KBM-7 (cell line): ENCODE measurements at regions not wholly inside any gene's neighbourhood (a gene's known extent, or its start where the extent isn't known, plus 50 kb on each side); places are given as distances from the start of the nearest gene placed in this dataset.

Source experiments
- DNase-seq: peaks from one replicate; pipeline ENCODE4 v3.0.0-alpha.2; 2015
- in situ Hi-C: fragments of 300-500 bp; cut with MboI; formaldehyde crosslinking; loops from 2 replicates; pipeline ENCODE4 v1.14.3; 2020; ENCODE audit warnings: low sequenced_read_pairs, low pct_unique_long_range_greater_than_20kb, mixed read lengths

- DNase-seq: no peak
- in situ Hi-C loops: loop anchor here (25.0 kb wide), 1 partner anchor 542 kb away; no protein-coding TSS in a partner anchor
Observed at GRCh38 chr15:98519767-98520550, 128.4 kb upstream of the IGF1R start.

GRCh38 chr15:98522127-98522526 is 126.2 kb upstream of the IGF1R start:
- in situ Hi-C loops: loop anchor here (25.0 kb wide), 1 partner anchor 540 kb away; no protein-coding TSS in a partner anchor

GRCh38 chr15:98523912-98524662 is 124.3 kb upstream of the IGF1R start:
- DNase-seq: no peak
- in situ Hi-C loops: loop anchor here (25.0 kb wide), 1 partner anchor 538 kb away; no protein-coding TSS in a partner anchor

More at GRCh38 chr15:98522127-98522526, 126.2 kb upstream of the IGF1R start:
- DNase-seq: no peak

GRCh38 chr15:98524838-98525660 is 123.3 kb upstream of the IGF1R start:
- in situ Hi-C loops: loop anchor here (25.0 kb wide), 1 partner anchor 537 kb away; no protein-coding TSS in a partner anchor

GRCh38 chr15:98525661-98526001 is 122.7 kb upstream of the IGF1R start:
- DNase-seq: no peak
- in situ Hi-C loops: no loop called here

More at GRCh38 chr15:98524838-98525660, 123.3 kb upstream of the IGF1R start:
- DNase-seq: no peak

- in situ Hi-C loops: no loop called here
- no peak for DNase-seq
Observed at GRCh38 chr15:98526094-98526493, 122.2 kb upstream of the IGF1R start.

- DNase-seq: no peak
- in situ Hi-C loops: no loop called here
Observed at GRCh38 chr15:98528046-98528725, 120.2 kb upstream of the IGF1R start.

- no peak for DNase-seq
- in situ Hi-C loops: no loop called here
Observed at GRCh38 chr15:98529205-98530145, 118.9 kb upstream of the IGF1R start.

- DNase-seq: no peak
- in situ Hi-C loops: no loop called here
Observed at GRCh38 chr15:98530570-98530969, 117.8 kb upstream of the IGF1R start.

- in situ Hi-C loops: no loop called here
- no peak for DNase-seq
Observed at GRCh38 chr15:98532063-98532462, 116.3 kb upstream of the IGF1R start.

GRCh38 chr15:98536976-98537375 is 111.4 kb upstream of the IGF1R start:
- no peak for DNase-seq
- in situ Hi-C loops: no loop called here

- no peak for DNase-seq
- in situ Hi-C loops: no loop called here
Observed at GRCh38 chr15:98537516-98538060, 110.8 kb upstream of the IGF1R start.

GRCh38 chr15:98541519-98541918 is 106.8 kb upstream of the IGF1R start:
- no peak for DNase-seq
- in situ Hi-C loops: no loop called here

GRCh38 chr15:98543237-98543636 is 105.1 kb upstream of the IGF1R start:
- DNase-seq: no peak
- in situ Hi-C loops: no loop called here

GRCh38 chr15:98546329-98546728 is 102.0 kb upstream of the IGF1R start:
- in situ Hi-C loops: no loop called here
- DNase-seq: no peak

- no peak for DNase-seq
Observed at GRCh38 chr15:98547275-98547674, 101.1 kb upstream of the IGF1R start.

GRCh38 chr15:98547741-98548138 is 100.6 kb upstream of the IGF1R start:
- in situ Hi-C loops: no loop called here

More at GRCh38 chr15:98547275-98547674, 101.1 kb upstream of the IGF1R start:
- in situ Hi-C loops: no loop called here

More at GRCh38 chr15:98547741-98548138, 100.6 kb upstream of the IGF1R start:
- no peak for DNase-seq
